CD4-positive, CD25-positive, alpha-beta regulatory T cell (primary cell): ENCODE measurements at regions not wholly inside any gene's neighbourhood (a gene's known extent, or its start where the extent isn't known, plus 50 kb on each side); places are given as distances from the start of the nearest gene placed in this dataset.
A peak's percentile ranks its signal among the peaks of the same experiment; 100 is the strongest.

Experiments used
- ATAC-seq, 2 donors: fragments of 150-1000 bp; cut with Tn5 transposase; one replicate each; pipeline ENCODE4 v1.10.0; 2021; ENCODE audit warnings: low read depth in 2 of 2, moderate number of reproducible peaks in 2 of 2, moderate library complexity in 1 of 2
- DNase-seq, 3 donors: peaks; one replicate each; pipeline versions ENCODE4 v3.0.0 to v3.0.0-alpha.2; 2012 to 2022; ENCODE audit warnings: mixed read lengths in 1 of 3
- H3K27ac ChIP-seq: one replicate; pipeline ENCODE4 v1.7.0; 2013; ENCODE audit warnings: mild to moderate bottlenecking, low read length; ENCODE audit not compliant: insufficient read depth, poor library complexity, severe bottlenecking
- H3K27me3 ChIP-seq: one replicate; pipeline ENCODE4 v1.7.0; 2013; ENCODE audit warnings: low read length; ENCODE audit not compliant: control insufficient read depth, insufficient read depth
- H3K36me3 ChIP-seq: one replicate; pipeline ENCODE4 v1.7.0; 2013; ENCODE audit warnings: mild to moderate bottlenecking, low read length, moderate library complexity; ENCODE audit not compliant: control insufficient read depth, insufficient read depth
- H3K4me1 ChIP-seq: 2 replicates; pipeline ENCODE4 v1.7.0; 2013; ENCODE audit warnings: mild to moderate bottlenecking, low read length; ENCODE audit not compliant: insufficient read depth, control insufficient read depth, poor library complexity, severe bottlenecking
- H3K4me3 ChIP-seq: one replicate; pipeline ENCODE4 v1.7.0; 2013; ENCODE audit warnings: low read depth, mild to moderate bottlenecking, low read length, moderate library complexity
- H3K9me3 ChIP-seq, 2 experiments: 1 replicate in 1 of 2; 2 replicates in 1 of 2; pipeline ENCODE4 v1.7.0; 2013; ENCODE audit warnings: low read length in 2 of 2, mild to moderate bottlenecking in 1 of 2, moderate library complexity in 1 of 2; ENCODE audit not compliant: control insufficient read depth in 2 of 2
- H3K27ac Mint-ChIP-seq, 3 donors: one replicate each; pipeline ENCODE4 v1.8.0; 2020 to 2022; ENCODE audit warnings: mild to moderate bottlenecking in 3 of 3, mixed read lengths in 3 of 3, moderate library complexity in 2 of 3
- H3K27me3 Mint-ChIP-seq: one replicate; pipeline ENCODE4 v1.8.0; 2022; ENCODE audit warnings: mild to moderate bottlenecking, mixed read lengths
- H3K36me3 Mint-ChIP-seq: one replicate; pipeline ENCODE4 v1.8.0; 2020; ENCODE audit warnings: mixed read lengths
- H3K4me1 Mint-ChIP-seq, 4 donors: one replicate each; pipeline ENCODE4 v1.8.0; 2020 to 2022; ENCODE audit warnings: mixed read lengths in 4 of 4, mild to moderate bottlenecking in 1 of 4
- H3K4me3 Mint-ChIP-seq, 4 donors: one replicate each; pipeline ENCODE4 v1.8.0; 2020 to 2022; ENCODE audit warnings: mild to moderate bottlenecking in 4 of 4, mixed read lengths in 4 of 4, moderate library complexity in 3 of 4
- H3K9me3 Mint-ChIP-seq, 7 donors: one replicate each; pipeline ENCODE4 v1.8.0; 2020 to 2022; ENCODE audit warnings: mixed read lengths in 7 of 7, mild to moderate bottlenecking in 3 of 7, moderate library complexity in 2 of 7

DNA sequence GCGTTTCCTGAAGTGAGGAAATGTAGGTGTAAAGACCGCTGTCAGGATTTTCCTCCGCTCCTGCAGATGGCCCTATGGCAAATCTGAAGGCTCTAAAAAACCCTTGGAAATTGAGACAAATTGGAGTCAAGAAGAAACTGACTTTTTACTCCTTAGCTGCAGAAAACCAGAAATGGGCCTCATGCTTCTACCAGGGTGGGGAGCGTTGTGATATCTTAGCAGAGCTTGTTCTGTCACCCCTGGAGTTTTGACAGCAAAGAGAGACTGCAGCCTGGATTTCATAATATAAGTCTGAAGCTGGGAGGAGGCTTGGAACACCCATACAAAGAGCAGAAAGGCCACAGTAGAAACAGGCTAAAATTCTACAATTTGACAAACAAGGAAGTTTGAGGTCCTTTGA lies 283.0 kb upstream of the PLSCR5 start:
- H3K27ac Mint-ChIP-seq: no peak overlapping the region

DNA sequence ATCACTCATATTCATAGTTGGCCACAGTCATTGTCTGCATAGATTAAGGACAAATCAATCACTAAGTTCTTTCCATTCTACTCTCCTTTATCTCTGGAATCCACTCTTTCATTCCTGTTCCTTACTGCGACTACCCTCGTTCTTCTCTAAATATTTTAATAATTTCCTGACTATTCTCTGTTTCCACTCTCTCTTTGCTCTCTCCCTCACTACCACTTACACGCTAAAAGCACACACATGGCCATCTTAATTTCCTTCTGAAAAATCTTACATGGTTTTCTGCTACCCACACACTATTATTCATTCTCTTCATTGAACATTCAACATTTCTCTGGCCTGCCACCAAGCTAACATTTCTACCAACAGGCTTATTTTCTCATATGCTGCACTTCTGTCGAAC lies 279.6 kb upstream of the PLSCR5 start:
- ATAC-seq: no peak
- peaks cover 1 to 17% (median 4%) of the 10 kb centered on the region in 7 donors for H3K9me3 Mint-ChIP-seq
- no peaks in the 10 kb centered on the region for H3K4me1 ChIP-seq
- no peak overlapping the region for H3K4me3 Mint-ChIP-seq
- peak overlapping the region in 1 of 3 donors; percentile 58 for H3K27ac Mint-ChIP-seq
- no peaks in the 10 kb centered on the region for H3K36me3 ChIP-seq
- H3K4me1 Mint-ChIP-seq: no peaks in the 10 kb centered on the region
- no peak overlapping the region for H3K27ac ChIP-seq
- H3K27me3 ChIP-seq: no peaks in the 10 kb centered on the region
- H3K4me3 ChIP-seq: no peak overlapping the region
- no peaks in the 10 kb centered on the region for H3K9me3 ChIP-seq
- no peaks in the 10 kb centered on the region for H3K36me3 Mint-ChIP-seq
- H3K27me3 Mint-ChIP-seq: no peaks in the 10 kb centered on the region
- no peak for DNase-seq

More for the DNA sequence above, 283.0 kb upstream of the PLSCR5 start:
- no peak for ATAC-seq
- no peaks in the 10 kb centered on the region for H3K27me3 Mint-ChIP-seq
- H3K9me3 Mint-ChIP-seq: peaks cover 0 to 16% (median 4%) of the 10 kb centered on the region in 7 donors
- Histone ChIP-seq H3K4me3 (no peak overlapping the region), H3K4me1 (no peaks in the 10 kb centered on the region), H3K9me3 (no peaks in the 10 kb centered on the region), H3K27ac (no peak overlapping the region), H3K27me3 (no peaks in the 10 kb centered on the region), H3K36me3 (no peaks in the 10 kb centered on the region)
- no peak for DNase-seq
- H3K36me3 Mint-ChIP-seq: no peaks in the 10 kb centered on the region
- H3K4me3 Mint-ChIP-seq: no peak overlapping the region
- H3K4me1 Mint-ChIP-seq: no peaks in the 10 kb centered on the region

DNA sequence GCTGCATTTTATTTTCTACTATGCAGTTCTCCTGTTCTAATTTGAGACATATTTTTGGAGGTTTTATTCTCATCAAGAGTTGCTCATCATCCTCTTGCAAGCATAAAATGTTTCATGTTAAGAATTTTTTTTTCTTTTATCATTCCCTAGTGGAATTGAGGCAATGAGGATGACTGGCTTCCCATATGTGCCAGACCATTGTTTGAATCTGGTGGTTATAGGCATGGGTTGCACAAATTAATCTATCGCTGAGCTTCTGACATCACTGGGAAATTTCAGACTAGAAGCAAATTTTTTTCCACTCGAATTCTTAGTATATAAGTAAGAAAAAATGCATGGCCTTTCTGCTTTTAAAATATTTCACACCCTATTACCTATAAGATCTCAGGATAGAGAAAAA lies 279.1 kb upstream of the PLSCR5 start:
- Mint-ChIP-seq H3K4me1 (no peaks in the 10 kb centered on the region), H3K36me3 (no peaks in the 10 kb centered on the region), H3K4me3 (no peak overlapping the region), H3K27me3 (no peaks in the 10 kb centered on the region), H3K9me3 (peaks cover 1 to 21% (median 4%) of the 10 kb centered on the region in 7 donors), H3K27ac (no peak overlapping the region)
- Histone ChIP-seq H3K4me1 (no peaks in the 10 kb centered on the region), H3K4me3 (no peak overlapping the region), H3K36me3 (no peaks in the 10 kb centered on the region), H3K27me3 (no peaks in the 10 kb centered on the region), H3K27ac (no peak overlapping the region), H3K9me3 (no peaks in the 10 kb centered on the region)
- ATAC-seq: no peak
- DNase-seq: no peak

DNA sequence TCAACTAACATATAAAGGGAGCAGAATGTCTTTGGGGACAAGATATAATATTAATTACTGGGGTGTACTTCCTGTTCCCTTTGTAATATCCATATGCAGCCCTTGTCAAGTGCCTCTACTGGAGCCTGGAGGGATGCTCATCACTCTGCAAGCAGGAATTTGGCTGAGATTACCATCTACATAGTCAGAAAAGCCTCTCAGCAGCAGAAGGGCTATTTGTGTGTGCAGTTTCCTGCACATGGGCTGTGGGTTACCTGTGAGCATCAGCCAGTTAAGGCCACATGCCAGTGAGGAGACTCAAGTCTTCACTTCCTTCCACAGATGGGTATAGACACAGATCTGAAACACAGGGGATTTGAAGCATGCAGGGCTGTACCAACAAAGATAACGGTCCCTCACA lies 278.1 kb upstream of the PLSCR5 start:
- H3K27me3 ChIP-seq: no peaks in the 10 kb centered on the region
- H3K27ac ChIP-seq: no peak overlapping the region
- no peak overlapping the region for H3K27ac Mint-ChIP-seq
- no peak overlapping the region for H3K4me3 ChIP-seq
- H3K4me1 ChIP-seq: no peaks in the 10 kb centered on the region
- no peaks in the 10 kb centered on the region for H3K36me3 Mint-ChIP-seq
- no peaks in the 10 kb centered on the region for H3K36me3 ChIP-seq
- no peaks in the 10 kb centered on the region for H3K4me1 Mint-ChIP-seq
- H3K27me3 Mint-ChIP-seq: no peaks in the 10 kb centered on the region
- H3K4me3 Mint-ChIP-seq: no peak overlapping the region
- no peaks in the 10 kb centered on the region for H3K9me3 ChIP-seq
- peaks cover 1 to 21% (median 7%) of the 10 kb centered on the region in 7 donors for H3K9me3 Mint-ChIP-seq
- DNase-seq (no peak), ATAC-seq (no peak)

DNA sequence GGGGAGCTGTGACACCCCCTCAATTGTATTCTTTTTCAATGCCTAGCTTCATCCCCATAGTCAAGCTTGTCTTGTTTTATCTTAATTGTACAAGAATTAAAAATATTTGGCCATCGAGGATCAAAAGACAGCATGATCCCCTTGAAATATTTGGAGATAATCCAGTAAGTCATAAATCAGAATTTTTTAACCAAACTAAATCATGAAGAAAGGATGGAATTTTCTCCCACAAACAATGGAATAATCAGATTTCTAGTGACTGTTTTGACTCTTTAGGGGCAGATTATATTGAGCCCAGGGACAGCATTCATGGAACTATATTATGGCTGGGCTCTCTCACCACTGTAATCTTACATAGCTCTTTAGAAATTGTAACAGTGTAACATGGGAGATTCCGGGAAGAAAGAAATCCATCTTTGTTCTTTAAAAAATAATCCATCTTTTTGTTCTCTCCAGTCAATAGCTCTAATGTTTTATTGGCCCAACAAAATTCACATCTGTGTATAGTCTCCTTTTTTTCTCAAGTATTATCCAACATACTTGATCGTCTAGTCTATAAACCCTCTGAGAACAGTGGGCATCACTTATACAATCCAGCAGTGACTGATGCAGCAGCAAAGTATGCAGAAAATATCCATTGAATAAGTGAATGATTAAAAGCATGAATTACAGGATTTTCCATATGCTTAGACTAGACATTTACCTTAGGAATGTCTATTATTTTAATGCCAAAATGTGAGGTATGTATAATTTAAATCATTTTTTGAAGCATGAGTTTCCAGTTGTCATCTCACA lies 277.0 kb upstream of the PLSCR5 start:
- H3K4me1 Mint-ChIP-seq: no peaks in the 10 kb centered on the region
- no peak overlapping the region for H3K4me3 Mint-ChIP-seq
- no peaks in the 10 kb centered on the region for H3K27me3 Mint-ChIP-seq
- no peaks in the 10 kb centered on the region for H3K36me3 Mint-ChIP-seq
- Histone ChIP-seq H3K27me3 (no peaks in the 10 kb centered on the region), H3K4me1 (no peaks in the 10 kb centered on the region), H3K36me3 (no peaks in the 10 kb centered on the region), H3K27ac (no peak overlapping the region), H3K9me3 (no peaks in the 10 kb centered on the region), H3K4me3 (no peak overlapping the region)
- ATAC-seq (no peak), DNase-seq (no peak)
- H3K9me3 Mint-ChIP-seq: peaks cover 1 to 21% (median 10%) of the 10 kb centered on the region in 7 donors
- no peak overlapping the region for H3K27ac Mint-ChIP-seq

DNA sequence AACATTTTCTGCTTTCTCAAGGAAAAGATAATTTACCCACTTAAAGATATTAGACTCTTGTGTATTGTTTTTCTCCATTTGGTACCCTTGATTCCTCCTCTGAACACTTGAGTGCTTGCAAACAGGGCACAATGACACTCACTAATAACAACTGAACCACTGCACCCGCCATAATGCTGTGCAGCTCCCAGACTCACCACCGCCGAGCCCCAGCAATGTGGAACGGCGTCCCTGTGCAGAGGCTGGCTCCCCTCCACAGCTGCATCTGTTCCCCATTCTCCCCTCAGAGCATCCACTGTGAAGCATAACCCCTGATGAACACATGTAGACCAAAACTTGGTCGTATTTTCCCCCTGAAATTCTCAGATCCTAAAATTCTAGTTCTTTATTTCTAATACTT lies 276.2 kb upstream of the PLSCR5 start:
- H3K27me3 ChIP-seq: no peaks in the 10 kb centered on the region
- no peak overlapping the region for H3K4me3 ChIP-seq
- Mint-ChIP-seq H3K9me3 (peaks cover 1 to 21% (median 8%) of the 10 kb centered on the region in 7 donors), H3K4me3 (no peak overlapping the region), H3K36me3 (no peaks in the 10 kb centered on the region), H3K4me1 (no peaks in the 10 kb centered on the region), H3K27me3 (no peaks in the 10 kb centered on the region), H3K27ac (no peak overlapping the region)
- DNase-seq: no peak
- H3K9me3 ChIP-seq: no peaks in the 10 kb centered on the region
- no peak for ATAC-seq
- no peaks in the 10 kb centered on the region for H3K36me3 ChIP-seq
- no peak overlapping the region for H3K27ac ChIP-seq
- H3K4me1 ChIP-seq: no peaks in the 10 kb centered on the region

DNA sequence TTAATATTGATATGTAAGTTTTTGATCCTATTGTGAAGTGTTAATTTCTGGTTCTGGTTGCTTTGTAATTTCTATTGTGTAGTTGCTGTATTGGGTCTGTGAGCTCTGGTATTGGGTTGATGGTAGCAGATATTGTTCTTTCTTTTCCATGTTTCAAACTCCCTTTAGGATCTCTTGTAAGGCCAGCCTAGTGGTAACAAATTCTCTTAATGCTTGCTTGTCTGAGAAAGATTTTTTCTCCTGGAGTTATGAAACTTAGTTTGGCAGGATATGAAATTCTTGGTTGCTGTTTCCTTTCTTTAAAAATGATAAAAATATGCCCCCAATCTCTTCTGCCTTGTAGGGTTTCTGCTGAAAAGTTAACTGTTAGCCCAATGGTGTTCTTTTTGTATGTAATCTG lies 268.6 kb upstream of the PLSCR5 start:
- Histone ChIP-seq H3K27me3 (no peaks in the 10 kb centered on the region), H3K36me3 (no peaks in the 10 kb centered on the region), H3K27ac (no peak overlapping the region), H3K4me3 (no peak overlapping the region), H3K4me1 (no peaks in the 10 kb centered on the region), H3K9me3 (no peaks in the 10 kb centered on the region)
- DNase-seq: no peak
- Mint-ChIP-seq H3K27ac (no peak overlapping the region), H3K4me1 (no peaks in the 10 kb centered on the region), H3K36me3 (no peaks in the 10 kb centered on the region), H3K9me3 (peaks cover 2 to 55% (median 13%) of the 10 kb centered on the region in 7 donors), H3K27me3 (peaks cover 4% of the 10 kb centered on the region), H3K4me3 (no peak overlapping the region)
- ATAC-seq: no peak

DNA sequence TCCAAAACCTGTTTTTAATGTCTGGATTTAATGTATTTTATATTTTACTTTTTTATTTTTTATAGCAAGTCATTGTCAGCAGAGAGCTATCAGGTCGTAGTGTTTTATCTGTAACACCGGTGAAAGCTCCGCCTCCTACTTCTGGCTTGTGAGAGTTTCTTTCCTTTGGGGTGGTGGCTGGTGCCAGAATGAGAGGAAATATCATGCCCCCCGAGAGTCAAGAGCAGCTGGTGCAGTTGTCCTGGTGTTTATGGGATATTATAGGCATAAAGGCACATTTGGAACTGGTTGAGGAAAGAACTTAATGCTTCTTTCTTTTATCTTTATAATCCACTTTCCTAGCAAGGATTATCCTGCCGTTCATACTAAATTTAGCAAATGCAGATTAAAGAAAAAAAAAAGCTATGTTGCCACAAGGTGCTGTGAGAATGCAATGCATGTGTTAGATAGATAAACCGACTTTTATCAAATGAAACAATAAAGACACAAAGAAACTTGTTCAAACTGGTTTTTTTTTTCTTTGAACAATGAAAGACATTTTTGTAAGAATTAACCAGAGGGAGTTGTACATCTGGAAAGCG lies 260.1 kb upstream of the PLSCR5 start:
- no peak overlapping the region for H3K4me3 ChIP-seq
- DNase-seq: no peak
- no peaks in the 10 kb centered on the region for H3K27me3 Mint-ChIP-seq
- no peaks in the 10 kb centered on the region for H3K36me3 Mint-ChIP-seq
- no peak for ATAC-seq
- no peak overlapping the region for H3K27ac ChIP-seq
- peaks cover 0 to 10% (median 2%) of the 10 kb centered on the region in 7 donors for H3K9me3 Mint-ChIP-seq
- H3K27ac Mint-ChIP-seq: no peak overlapping the region
- no peaks in the 10 kb centered on the region for H3K4me1 Mint-ChIP-seq
- no peaks in the 10 kb centered on the region for H3K4me1 ChIP-seq
- no peaks in the 10 kb centered on the region for H3K27me3 ChIP-seq
- no peaks in the 10 kb centered on the region for H3K9me3 ChIP-seq
- no peaks in the 10 kb centered on the region for H3K36me3 ChIP-seq
- H3K4me3 Mint-ChIP-seq: no peak overlapping the region
